Panc1 (cell line): ENCODE measurements at regions not wholly inside any gene's neighbourhood (a gene's known extent, or its start where the extent isn't known, plus 50 kb on each side); places are given as distances from the start of the nearest gene placed in this dataset.

Experiments
- ATAC-seq: fragments of 200-7000 bp; cut with Tn5 transposase; 2 replicates; pipeline ENCODE4 v1.9.1; 2020; ENCODE audit warnings: mild to moderate bottlenecking, moderate library complexity
- BruUV-seq: library from RNA; stranded (reverse); fragments of 400-500 nt; replicated peaks from 2 replicates; lab custom pipeline; 2021; lab: Mats Ljungman, UMichigan
- CTCF ChIA-PET: fragments of 300-600 bp; sonication (Branson Sonifier 250); formaldehyde crosslinking; loops from one replicate; lab custom pipeline; 2022; ENCODE audit warnings: antibody characterized with exemption; lab: Charles Lee
- POLR2A ChIA-PET: fragments of 300-600 bp; sonication (Branson Sonifier 250); formaldehyde crosslinking; loops from one replicate; lab custom pipeline; 2022; ENCODE audit warnings: antibody characterized with exemption; lab: Charles Lee
- DNase-seq: peaks from one replicate; pipeline ENCODE4 v3.0.0-alpha.2; 2010; ENCODE audit warnings: low read depth, low spot score
- H3K27ac ChIP-seq: 2 replicates; pipeline ENCODE4 v1.5.1; 2011; ENCODE audit warnings: mild to moderate bottlenecking, low read length, inconsistent platforms
- H3K27me3 ChIP-seq: fragments of 200-500 bp; sonication (Bioruptor generic); 2 replicates; pipeline ENCODE4 v1.6.0; 2014; ENCODE audit warnings: low read length, inconsistent platforms; ENCODE audit not compliant: control insufficient read depth, insufficient read depth
- H3K36me3 ChIP-seq: fragments of 200-500 bp; sonication (Bioruptor generic); 2 replicates; pipeline ENCODE4 v1.5.1; 2014; ENCODE audit warnings: inconsistent platforms, mild to moderate bottlenecking, low read length, moderate library complexity; ENCODE audit not compliant: control insufficient read depth, insufficient read depth
- H3K4me1 ChIP-seq: 2 replicates; pipeline ENCODE4 v1.5.1; 2011; ENCODE audit warnings: inconsistent platforms, mild to moderate bottlenecking, low read length, moderate library complexity; ENCODE audit not compliant: control insufficient read depth, insufficient read depth
- H3K4me3 ChIP-seq, 2 experiments: 2 replicates each; pipeline ENCODE4 v1.5.1; 2011 to 2012; ENCODE audit warnings: low read depth in 2 of 2, low read length in 2 of 2, mild to moderate bottlenecking in 2 of 2, inconsistent platforms in 1 of 2, moderate library complexity in 1 of 2
- H3K9me3 ChIP-seq: fragments of 200-500 bp; sonication (Bioruptor generic); 2 replicates; pipeline ENCODE4 v1.5.1; 2014; ENCODE audit warnings: low read depth, mild to moderate bottlenecking, inconsistent platforms, low read length, moderate library complexity; ENCODE audit not compliant: control insufficient read depth, insufficient read depth
- POLR2AphosphoS5 ChIP-seq: IDR thresholded peaks from 2 replicates; pipeline ENCODE4 v1.6.1; 2012; ENCODE audit warnings: mild to moderate bottlenecking, low read depth, low read length, moderate library complexity
- SIN3A ChIP-seq: IDR thresholded peaks from 2 replicates; pipeline ENCODE4 v1.6.1; 2012; ENCODE audit warnings: low read depth, mild to moderate bottlenecking, low read length, moderate library complexity, borderline replicate concordance; ENCODE audit not compliant: insufficient read depth
- TCF7L2 ChIP-seq: IDR thresholded peaks from 2 replicates; pipeline ENCODE4 v1.6.1; 2011; ENCODE audit warnings: mild to moderate bottlenecking, low read depth, low read length, inconsistent platforms
- in situ Hi-C: cut with HindIII; loops from 2 replicates; pipeline ENCODE4 v1.10.0; 2016; ENCODE audit warnings: low sequenced_read_pairs, low pct_unique_long_range_greater_than_20kb
- intact Hi-C: fragments of 100-400 bp; cut with micrococcal nuclease; formaldehyde crosslinking; loops from one replicate; pipeline ENCODE4 v1.10.0; 2022; ENCODE audit not compliant: unreplicated experiment
- TF ChIP-seq, protein P1 (sequence below), 2 experiments: IDR thresholded peaks; 2 replicates each; pipeline ENCODE4 v1.6.1; 2011 to 2012; ENCODE audit warnings: low read depth in 2 of 2, control low read depth in 1 of 2, low read length in 1 of 2, mild to moderate bottlenecking in 1 of 2, moderate library complexity in 1 of 2; ENCODE audit not compliant: insufficient read depth in 1 of 2
- TF ChIP-seq, protein P2 (sequence below): fragments of 450-650 bp; IDR thresholded peaks from 2 replicates; pipeline ENCODE4 v1.5.1; 2017; ENCODE audit warnings: mild to moderate bottlenecking

DNA sequence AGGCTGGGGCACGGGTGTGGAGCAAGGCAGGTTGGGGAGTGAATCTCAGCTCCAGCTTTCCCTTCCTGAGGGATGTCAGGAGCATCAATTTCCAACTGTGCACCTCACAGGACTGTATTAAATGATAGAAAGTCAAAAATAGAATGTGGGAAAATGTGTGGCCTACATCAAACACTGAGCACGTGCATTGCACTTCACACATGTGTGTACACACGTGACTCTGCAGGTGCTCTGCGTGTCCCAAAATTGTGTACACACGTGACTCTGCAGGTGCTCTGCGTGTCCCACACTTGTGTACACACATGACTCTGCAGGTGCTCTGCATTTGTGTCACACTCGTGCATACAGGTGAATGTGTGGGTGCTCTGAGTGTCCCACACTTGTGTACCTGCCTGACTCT lies 577.2 kb upstream of the SALL3 start:
- Histone ChIP-seq H3K27me3 (peaks cover 23% of the 10 kb centered on the region), H3K4me3 (no peak overlapping the region), H3K9me3 (no peaks in the 10 kb centered on the region), H3K27ac (no peak overlapping the region), H3K4me1 (no peaks in the 10 kb centered on the region), H3K36me3 (no peaks in the 10 kb centered on the region)
- POLR2A ChIA-PET, result no interaction called here
- DNase-seq (no peak), ATAC-seq (no peak)
- CTCF ChIA-PET, result no interaction called here
- BruUV-seq, result no TSS peak
- intact Hi-C loops (no loop called here), in situ Hi-C loops (no loop called here)
- TF ChIP-seq POLR2AphosphoS5 (no peak), SIN3A (no peak), TCF7L2 (no peak)
- TF ChIP-seq, protein P1, sequence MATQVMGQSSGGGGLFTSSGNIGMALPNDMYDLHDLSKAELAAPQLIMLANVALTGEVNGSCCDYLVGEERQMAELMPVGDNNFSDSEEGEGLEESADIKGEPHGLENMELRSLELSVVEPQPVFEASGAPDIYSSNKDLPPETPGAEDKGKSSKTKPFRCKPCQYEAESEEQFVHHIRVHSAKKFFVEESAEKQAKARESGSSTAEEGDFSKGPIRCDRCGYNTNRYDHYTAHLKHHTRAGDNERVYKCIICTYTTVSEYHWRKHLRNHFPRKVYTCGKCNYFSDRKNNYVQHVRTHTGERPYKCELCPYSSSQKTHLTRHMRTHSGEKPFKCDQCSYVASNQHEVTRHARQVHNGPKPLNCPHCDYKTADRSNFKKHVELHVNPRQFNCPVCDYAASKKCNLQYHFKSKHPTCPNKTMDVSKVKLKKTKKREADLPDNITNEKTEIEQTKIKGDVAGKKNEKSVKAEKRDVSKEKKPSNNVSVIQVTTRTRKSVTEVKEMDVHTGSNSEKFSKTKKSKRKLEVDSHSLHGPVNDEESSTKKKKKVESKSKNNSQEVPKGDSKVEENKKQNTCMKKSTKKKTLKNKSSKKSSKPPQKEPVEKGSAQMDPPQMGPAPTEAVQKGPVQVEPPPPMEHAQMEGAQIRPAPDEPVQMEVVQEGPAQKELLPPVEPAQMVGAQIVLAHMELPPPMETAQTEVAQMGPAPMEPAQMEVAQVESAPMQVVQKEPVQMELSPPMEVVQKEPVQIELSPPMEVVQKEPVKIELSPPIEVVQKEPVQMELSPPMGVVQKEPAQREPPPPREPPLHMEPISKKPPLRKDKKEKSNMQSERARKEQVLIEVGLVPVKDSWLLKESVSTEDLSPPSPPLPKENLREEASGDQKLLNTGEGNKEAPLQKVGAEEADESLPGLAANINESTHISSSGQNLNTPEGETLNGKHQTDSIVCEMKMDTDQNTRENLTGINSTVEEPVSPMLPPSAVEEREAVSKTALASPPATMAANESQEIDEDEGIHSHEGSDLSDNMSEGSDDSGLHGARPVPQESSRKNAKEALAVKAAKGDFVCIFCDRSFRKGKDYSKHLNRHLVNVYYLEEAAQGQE (IDR thresholded peaks at IDR 0.05; ENCODE audit: insufficient read depth in 1 of 2, low read depth in 2 of 2, low read length in 1 of 2), result no peak
- TF ChIP-seq, protein P2, sequence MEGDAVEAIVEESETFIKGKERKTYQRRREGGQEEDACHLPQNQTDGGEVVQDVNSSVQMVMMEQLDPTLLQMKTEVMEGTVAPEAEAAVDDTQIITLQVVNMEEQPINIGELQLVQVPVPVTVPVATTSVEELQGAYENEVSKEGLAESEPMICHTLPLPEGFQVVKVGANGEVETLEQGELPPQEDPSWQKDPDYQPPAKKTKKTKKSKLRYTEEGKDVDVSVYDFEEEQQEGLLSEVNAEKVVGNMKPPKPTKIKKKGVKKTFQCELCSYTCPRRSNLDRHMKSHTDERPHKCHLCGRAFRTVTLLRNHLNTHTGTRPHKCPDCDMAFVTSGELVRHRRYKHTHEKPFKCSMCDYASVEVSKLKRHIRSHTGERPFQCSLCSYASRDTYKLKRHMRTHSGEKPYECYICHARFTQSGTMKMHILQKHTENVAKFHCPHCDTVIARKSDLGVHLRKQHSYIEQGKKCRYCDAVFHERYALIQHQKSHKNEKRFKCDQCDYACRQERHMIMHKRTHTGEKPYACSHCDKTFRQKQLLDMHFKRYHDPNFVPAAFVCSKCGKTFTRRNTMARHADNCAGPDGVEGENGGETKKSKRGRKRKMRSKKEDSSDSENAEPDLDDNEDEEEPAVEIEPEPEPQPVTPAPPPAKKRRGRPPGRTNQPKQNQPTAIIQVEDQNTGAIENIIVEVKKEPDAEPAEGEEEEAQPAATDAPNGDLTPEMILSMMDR, result no peak

DNA sequence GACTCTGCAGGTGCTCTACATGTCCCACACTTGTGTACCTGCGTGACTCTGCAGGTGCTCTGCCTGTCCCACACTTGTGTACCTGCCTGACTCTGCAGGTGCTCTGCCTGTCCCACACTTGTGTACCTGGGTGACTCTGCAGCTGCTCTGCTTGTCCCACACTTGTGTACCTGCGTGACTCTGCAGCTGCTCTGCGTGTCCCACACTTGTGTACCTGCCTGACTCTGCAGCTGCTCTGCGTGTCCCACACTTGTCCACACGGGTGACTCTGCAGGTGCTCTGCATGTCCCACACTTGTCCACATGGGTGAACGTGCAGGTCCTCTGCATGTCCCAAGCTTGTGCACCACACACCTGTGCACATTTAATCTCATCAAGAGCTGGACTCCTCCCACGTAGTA lies 576.7 kb upstream of the SALL3 start:
- Histone ChIP-seq H3K36me3 (no peaks in the 10 kb centered on the region), H3K9me3 (no peaks in the 10 kb centered on the region), H3K27me3 (peaks cover 26% of the 10 kb centered on the region), H3K27ac (no peak overlapping the region), H3K4me3 (no peak overlapping the region), H3K4me1 (no peaks in the 10 kb centered on the region)
- no TSS peak for BruUV-seq
- in situ Hi-C loops, result no loop called here
- TF ChIP-seq, protein P2, result no peak
- no peak for TF ChIP-seq SIN3A
- TF ChIP-seq, protein P1 (IDR thresholded peaks at IDR 0.05; ENCODE audit: insufficient read depth in 1 of 2, low read depth in 2 of 2, low read length in 1 of 2), result no peak
- TF ChIP-seq TCF7L2, result no peak
- no peak for TF ChIP-seq POLR2AphosphoS5
- no peak for DNase-seq
- intact Hi-C loops, result no loop called here
- CTCF ChIA-PET, result no interaction called here
- ATAC-seq, result no peak
- POLR2A ChIA-PET, result no interaction called here
